Superior temporal gyrus (tissue), 1 donor: ENCODE measurements at regions not wholly inside any gene's neighbourhood (a gene's known extent, or its start where the extent isn't known, plus 50 kb on each side); places are given as distances from the start of the nearest gene placed in this dataset.
"Not testable (repeated sequence)": the region's sequence is repeated elsewhere in the genome, so short reads cannot be mapped to it uniquely, and the experiment has no call there.

Source experiments
- DNase-seq: peaks from one replicate; pipeline ENCODE4 v3.0.0-alpha.2; 2016; ENCODE audit errors: extremely low spot score

DNA sequence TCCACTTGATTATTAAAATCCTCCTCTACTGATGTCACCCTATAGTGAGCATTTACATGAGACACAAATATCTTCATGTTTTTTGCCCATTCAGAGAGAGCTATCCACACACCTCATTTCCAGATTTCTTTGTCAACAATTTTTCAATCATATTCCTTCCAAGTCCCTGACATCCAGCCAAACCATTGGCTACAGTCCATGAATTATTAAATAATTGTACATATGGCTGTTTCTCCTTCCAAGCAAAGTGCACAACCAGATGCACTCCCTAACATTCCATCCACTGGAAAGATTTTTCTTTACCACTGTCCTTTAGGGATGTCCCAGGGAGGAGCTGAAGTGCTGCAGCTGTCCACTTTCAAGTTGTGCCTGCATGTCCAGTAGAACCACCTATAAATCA, 328.0 kb upstream of the MDFIC2 start:
- no peak for DNase-seq

DNA sequence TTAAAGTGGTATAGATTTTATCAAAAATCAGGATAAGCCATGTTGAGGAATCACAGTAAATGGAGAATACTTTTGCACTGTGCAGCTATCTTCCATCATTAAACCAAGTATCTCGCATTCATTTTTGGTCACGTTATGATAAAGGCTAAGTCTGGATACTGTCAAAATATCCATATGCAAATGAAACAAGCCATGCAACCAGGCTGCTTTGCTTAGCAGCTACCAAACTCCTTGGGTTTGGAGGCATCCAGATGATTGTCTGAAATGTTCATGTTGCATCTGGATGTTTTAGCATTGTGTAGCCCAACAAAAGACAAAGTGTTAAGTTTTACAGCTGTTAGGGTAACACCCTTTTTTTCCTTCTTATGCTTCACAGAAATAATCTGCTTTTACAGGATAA, 322.9 kb upstream of the MDFIC2 start:
- DNase-seq = no peak

DNA sequence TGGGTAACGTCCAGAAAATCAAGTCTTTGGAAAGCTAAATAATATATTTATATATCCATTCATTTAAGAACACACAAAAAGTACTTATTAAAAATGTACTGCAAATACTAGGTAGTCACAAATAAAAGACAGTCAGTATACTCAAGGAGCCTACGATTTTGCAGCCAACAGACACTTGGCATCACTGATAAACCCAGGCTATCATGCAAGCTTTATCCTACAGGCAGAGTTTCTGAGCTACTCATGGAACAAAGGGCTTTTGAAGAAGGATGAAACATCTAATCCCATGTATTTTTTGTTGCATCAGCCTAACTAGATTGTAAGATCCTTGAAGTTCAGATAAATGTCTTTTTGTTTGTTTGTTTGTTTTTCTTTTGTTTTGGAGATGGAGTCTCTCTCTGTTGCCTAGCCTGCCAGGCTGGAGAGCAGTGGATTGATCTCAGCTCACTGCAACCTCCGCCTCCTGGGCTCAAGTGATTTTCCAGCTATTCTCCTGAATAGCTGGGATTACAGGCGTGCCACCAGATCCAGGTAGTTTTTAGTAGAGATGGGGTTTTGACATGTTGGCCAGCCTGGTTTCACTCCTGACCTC, 319.4 kb upstream of the MDFIC2 start:
- DNase-seq = no peak

DNA sequence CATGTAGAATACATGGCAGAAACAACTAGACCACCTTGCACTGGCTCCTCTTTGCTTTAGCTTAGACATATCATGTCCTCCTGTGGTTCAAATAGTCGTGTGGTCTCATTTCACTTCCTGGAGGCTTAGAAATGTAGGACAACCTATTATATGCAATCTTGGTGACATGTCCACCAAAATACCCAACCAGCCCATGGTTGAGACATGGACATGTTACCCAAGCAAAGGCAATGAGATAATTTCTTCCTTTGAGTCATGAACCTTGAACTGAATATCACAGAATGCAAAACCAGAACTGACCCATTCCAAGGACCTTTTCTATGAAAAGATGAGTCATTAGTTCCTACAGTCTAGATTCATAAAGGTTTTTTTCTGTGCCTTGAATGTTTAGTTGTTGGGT, 309.0 kb upstream of the MDFIC2 start:
- no peak for DNase-seq

DNA sequence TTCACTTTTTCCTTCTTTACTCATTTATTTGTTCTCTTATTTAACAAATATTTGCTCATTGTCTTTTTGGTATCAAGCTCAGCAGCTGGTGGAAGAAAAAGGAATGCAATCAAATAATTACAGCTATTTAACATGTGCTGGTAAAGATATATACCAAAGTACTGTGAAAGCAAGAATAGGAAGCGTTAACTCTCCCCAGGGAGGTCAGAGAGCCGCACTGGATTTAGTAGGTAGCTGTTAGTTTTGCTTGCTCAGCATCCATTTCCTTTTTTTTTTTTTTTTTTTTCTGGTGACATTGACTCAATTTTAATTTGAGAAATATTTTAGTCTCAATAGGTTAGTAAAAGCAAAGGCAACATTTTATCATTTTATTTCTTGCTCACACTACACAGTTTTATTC, 308.5 kb upstream of the MDFIC2 start:
- no peak for DNase-seq

DNA sequence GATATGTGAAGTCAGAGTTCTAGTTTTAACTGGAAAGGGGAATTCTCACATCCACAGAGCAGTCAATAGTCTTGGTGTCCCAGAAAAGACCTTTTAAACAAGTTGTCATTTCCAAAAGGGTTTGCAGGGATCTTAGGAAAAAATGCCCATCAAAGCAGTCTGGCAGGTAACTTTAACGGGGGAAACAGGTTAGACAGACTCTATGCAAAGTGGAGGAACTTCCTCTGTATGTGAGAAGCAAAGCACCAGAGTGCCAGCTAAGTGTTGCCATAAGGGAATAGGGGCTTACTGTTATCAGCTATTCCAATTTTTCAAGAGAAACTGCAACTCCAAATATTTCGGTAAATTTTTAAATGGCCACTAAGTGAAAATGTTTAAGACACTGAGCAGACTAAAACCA, 307.9 kb upstream of the MDFIC2 start:
- DNase-seq = no peak

DNA sequence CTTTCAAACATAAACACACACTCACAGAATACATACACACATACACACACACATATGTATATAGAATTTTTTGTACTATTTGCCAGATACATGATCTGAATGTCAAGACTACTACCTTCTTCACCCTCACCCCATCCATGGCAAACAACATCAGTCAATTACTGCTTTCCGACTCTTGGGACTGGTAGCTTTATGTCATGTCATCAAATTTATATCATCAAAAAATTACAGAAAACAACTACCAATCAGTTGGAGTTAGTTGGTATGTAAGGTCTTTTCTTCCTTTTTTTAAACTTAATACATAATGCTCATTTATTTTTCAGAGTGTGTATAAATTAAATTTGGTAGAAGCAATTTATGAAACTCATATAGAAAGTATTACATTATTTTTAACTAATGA, 305.7 kb upstream of the MDFIC2 start:
- no peak for DNase-seq

DNA sequence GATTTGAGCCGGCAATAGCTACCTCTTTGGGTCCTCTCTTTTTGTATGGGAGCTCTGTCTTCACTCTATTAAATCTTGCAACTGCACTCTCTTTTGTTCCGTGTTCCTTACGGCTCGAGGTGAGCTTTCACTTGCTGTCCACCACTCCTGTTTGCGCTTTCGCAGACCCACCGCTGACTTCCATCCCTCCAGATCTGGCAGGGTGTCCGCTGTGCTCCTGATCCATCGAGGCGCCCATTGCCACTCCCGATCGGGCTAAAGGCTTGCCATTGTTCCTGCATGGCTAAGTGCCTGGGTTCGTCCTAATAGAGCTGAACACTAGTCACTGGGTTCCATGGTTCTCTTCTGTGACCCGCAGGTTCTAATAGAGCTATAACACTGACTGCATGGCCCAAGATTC, 304.9 kb upstream of the MDFIC2 start:
- DNase-seq = not testable (repeated sequence)

DNA sequence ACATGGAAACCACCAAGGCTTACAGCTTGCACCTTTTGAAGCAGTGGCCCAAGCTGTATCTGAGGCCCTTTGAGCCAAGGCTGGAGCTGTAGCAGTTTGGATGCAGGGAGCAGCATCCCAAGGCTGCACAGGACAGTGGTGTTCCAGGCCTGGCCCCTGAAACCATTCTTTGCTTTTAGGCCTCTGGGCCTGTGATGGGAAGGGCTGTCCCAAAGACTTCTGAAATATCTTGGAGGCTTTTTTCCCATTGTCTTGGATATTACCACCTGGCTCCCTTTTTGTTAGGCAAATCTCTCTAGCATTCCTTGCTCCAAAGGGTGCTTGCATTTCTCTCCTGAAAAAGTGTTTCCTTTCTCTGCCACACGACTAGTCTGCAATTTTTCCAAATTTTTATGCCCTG, 302.8 kb upstream of the MDFIC2 start:
- no peak for DNase-seq

DNA sequence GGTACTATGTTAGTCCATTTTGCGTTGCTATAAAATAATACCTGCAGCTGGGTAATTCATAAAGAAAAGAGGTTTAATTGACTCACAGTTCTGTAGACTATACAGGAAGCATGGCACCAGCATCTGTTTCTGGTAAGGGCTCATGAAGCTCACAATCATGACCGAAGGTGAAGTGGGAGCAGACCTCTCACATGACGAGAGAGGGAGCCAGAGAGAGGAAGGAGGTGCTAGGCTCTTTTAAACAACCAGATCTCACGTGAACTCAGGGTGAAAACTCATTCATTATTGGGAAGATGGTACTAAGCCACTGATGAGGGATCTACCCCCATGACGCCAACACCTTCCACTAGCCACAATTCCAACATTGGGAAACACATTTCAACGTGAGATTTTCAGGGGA, 301.7 kb upstream of the MDFIC2 start:
- no peak for DNase-seq

DNA sequence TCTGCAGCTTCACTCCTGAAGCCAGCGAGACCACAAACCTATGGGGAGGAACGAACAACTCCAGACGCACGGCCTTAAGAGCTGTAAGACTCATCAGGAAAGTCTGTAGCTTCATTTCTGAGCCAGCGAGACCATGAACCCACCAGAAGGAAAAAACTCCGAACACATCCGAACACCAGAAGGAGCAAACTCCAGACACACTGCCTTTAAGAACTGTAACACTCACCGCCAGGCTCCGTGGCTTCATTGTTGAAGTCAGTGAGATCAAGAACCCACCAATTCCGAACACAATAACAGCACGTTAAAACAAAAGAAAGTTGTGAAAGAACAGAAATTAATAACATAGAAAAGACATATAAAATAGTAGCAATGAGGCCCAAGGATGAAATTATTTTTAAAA, 300.5 kb upstream of the MDFIC2 start:
- DNase-seq = no peak

DNA sequence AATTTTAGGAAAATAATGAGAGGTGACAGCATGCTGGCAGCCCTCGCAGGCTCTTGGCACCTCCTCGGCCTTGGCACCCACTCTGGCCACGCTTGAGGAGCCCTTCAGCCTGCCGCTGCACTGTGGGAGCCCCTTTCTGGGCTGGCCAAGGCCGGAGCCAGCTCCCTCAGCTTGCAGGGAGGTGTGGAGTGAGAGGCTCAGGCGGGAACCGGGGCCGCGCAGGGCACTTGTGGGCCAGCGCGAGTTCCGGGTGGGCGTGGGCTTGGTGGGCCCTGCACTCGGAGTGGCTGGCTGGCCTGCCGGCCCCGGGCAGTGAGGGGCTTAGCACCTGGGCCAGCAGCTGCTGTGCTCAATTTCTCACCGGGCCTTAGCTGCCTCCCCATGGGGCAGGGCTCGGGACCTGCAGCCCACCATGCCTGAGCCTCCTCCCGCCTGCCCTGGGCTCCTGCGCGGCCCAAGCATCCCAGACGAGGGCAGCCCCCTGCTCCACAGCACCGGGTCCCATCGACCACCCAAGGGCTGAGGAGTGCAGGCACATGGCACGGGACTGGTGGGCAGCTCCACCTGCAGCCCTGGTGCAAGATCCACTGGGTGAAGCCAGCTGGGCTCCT, 299.3 kb upstream of the MDFIC2 start:
- DNase-seq = not testable (repeated sequence)

DNA sequence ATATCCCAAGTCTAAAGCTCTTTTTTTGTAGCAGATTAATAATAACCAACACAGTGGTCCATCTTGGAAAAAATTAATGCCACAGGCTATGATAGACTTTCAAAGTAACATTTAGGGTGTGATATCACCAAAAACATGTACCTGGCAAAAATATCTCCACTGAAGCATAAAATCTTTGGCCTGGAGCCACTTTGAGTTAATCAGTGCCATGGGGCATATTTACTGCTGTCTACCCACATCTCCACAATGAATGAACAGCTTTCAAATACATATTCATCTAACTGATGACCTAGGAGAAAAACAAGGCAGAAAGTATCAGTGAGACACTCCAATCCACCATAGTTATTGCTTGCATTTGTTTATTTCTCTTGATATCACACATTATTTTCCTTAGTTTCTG, 296.0 kb upstream of the MDFIC2 start:
- no peak for DNase-seq

DNA sequence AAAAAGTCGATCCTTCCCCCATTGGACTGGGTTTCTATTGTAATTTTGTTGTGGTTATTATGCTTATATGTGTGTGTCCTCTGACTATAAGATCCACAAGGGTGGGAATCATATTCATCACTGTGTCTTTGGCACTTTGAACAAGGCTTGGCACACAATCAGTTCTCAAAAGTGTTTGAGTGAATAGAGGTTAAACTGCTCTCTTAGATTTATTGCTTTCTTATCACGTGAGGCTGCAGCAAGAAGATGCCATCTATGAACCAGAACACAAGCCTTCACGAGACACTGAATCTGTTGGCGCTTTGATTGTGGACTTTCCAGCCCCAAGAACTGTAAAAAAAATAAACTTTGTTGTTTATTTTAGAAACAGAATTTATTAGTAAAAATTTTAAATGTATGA, 295.0 kb upstream of the MDFIC2 start:
- DNase-seq = no peak

DNA sequence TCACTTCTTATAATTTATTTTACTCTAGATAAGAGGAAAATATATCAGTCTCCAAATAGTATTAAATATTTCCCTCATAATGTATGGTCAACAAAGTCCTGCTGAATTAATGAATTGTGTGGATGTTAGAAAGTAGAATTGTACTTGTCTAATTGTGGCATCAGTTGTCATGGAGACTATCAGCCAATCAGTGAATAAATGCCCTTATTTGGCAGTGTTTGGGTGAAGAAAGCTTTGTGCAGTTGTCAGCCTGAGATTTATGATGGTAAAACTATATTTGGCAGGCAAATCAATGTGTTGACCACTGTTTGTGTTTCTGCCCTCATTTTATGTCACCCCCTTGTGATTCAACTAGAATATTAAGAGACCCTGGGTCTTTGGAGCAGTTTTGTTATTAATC, 293.6 kb upstream of the MDFIC2 start:
- DNase-seq = no peak

DNA sequence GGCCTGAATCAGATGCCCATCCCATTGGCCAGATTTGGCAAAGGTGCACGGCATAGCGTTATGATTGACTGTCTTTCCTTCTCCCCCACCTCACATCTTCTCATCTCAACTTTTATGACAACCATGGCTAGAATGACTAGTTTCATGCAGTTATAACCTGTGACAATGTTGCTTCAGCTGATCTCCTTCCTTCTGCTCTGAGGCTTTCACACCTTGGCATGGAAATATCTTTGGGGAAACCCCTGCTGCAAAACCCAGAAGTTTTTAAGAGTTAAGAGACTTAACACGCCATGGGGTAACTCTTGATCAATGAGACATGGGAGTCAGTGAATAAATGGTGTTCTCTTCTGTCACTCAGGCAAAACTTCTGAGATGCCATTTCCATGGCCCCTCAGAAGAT, 290.7 kb upstream of the MDFIC2 start:
- DNase-seq = no peak

DNA sequence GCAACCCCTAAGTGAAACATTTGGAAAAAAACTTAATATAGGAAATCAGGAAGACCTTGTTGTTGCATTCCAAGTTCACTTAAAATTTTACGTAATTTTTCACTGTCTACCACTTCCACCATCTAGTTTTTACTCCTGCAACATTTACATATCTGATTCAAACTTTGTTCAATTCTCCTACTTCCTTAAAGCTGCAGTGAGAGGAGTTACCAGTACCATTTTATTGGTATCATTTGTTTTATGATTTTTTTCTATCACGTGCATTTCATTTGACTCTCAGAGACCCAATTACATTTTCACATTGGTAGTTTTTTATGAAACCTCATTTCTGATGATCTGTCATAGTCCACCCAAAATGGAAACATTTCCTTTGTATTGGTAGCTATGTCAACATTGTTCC, 284.9 kb upstream of the MDFIC2 start:
- no peak for DNase-seq

DNA sequence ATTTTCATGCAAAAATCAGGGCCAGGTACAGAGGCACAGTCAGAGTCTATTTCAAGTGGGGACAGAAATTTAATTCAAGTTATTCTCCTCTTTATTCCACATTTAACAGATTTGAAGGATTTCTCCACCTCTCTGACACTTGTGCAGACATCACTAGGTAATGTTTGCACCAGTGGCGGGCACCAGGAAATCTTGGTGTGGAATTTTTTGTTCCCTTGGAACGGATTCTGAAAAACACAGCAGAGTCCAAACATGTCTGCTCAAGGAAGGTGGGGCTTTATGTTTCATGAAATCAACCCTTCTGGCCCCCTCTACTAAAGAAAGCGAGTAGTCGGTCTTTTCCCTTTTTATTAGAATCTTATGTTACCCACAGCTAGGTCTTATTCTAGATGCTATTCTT, 271.2 kb upstream of the MDFIC2 start:
- no peak for DNase-seq

DNA sequence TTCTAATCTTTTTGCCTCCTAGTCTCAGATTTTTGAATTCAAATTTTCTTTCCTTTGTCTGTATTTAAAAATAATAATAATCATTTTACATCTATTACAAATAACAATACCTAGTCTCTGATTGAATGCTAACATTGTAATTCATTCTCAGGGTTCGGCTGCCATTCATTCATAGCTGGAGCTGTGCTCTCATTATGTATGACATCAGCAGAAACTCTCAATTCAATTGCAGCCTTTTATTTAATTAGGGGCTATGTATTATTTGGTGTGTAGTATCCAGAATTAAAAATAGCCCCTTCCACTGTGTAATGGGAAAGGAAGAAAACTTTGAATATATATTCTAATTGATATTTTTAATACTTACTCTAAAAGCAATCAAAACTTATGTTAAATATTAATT, 270.4 kb upstream of the MDFIC2 start:
- no peak for DNase-seq

DNA sequence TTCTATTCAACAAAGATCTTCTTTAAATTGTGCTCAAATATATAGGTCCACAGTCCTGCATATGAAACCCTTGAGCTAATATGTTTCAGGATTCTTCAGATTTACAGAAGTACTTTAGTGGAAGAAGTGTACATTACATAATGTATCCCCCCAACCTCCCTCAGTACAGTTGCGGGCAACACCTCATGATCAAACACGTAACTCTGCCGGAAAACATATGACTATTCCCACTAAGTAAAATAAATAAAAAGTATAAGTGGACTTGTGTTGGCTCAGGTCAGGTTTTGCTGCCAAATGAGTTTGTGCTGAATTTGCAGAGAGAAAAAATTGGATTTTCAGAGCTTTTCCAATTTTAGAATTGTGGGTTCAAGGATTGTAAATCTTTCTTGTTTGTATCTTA, 267.6 kb upstream of the MDFIC2 start:
- DNase-seq = no peak

DNA sequence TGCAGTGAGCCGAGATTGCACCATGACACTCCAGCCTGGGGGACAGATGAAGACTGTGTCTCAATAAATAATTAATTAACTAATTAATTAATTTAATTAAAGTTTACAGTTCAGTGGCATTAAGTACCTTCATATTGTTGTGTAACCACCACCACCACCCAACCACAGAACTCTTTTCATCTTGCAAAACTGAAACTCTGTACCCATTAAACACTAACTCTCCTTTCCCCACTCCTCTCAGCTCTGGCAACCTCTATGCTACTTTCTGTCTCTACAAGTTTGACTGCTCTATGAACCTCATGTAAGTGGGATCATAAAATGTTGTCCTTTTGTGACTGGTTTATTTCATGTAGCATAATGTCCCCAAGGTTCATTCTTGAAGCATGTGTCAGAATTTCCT, 259.3 kb upstream of the MDFIC2 start:
- DNase-seq = no peak

DNA sequence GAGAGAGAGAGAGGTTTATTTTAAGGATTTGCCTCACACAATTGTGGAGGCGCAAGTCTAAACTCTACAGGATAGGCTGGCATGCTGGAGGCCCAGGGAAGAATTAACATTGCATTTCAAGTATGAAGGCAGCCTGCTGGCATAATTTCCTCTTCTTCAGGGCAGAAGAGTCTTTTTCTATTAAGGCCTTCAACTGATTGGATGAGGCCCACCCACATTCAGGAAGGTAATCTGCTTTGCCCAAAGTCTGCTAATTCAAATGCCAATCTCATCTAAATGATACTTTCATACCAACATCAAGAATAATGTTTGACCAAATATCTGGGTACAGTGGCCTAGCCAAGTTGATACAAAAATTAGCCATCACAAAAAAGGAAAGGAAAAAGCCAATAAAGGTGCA, 258.1 kb upstream of the MDFIC2 start:
- DNase-seq = no peak

DNA sequence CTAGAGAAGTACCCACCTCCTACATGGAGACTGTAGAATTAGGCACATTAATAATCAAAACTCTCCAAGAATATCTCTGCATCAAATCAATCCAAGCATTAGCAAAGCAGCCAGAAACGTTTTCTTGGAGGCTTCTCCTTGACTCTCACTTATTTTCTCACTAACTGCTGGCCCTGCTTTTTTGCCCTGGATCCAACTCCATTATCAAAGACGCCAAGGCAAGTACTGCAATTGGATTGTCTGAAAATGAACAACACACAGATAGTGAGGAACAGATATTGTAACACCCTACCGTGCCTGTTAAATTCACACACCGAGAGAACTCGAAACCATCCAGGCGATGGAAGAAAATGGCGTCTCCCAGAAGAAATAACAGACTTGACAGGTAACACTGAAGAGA, 256.2 kb upstream of the MDFIC2 start:
- DNase-seq = no peak

DNA sequence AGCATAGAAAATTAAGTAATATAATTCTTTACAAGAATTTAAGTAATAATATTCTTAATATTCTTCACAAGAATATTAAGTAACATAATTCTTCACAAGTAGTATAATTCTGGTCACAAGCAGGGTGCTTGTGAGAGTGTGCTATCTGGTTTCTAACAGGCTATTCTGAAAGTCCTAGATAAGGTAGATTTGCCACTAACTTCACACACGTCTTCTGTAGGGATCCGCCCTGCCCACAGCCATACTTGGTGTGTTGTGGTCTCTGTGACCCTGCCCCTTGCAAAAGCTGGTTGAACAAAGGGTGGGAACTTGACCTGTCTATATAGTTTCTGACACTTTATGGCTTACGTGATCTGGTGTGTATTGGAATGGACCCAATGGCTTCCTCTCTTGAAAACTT, 253.4 kb upstream of the MDFIC2 start:
- DNase-seq = no peak
